Ishikawa (cell line): ENCODE measurements at regions not wholly inside any gene's neighbourhood (a gene's known extent, or its start where the extent isn't known, plus 50 kb on each side); places are given as distances from the start of the nearest gene placed in this dataset.

Experiments used
- TCF12 ChIP-seq: IDR thresholded peaks from 2 replicates; pipeline ENCODE4 v1.6.1; 2012; ENCODE audit warnings: low read depth
- TF ChIP-seq, protein P1 (sequence below): IDR thresholded peaks from 2 replicates; pipeline ENCODE4 v1.6.1; 2012; ENCODE audit warnings: low read depth, mild to moderate bottlenecking

DNA sequence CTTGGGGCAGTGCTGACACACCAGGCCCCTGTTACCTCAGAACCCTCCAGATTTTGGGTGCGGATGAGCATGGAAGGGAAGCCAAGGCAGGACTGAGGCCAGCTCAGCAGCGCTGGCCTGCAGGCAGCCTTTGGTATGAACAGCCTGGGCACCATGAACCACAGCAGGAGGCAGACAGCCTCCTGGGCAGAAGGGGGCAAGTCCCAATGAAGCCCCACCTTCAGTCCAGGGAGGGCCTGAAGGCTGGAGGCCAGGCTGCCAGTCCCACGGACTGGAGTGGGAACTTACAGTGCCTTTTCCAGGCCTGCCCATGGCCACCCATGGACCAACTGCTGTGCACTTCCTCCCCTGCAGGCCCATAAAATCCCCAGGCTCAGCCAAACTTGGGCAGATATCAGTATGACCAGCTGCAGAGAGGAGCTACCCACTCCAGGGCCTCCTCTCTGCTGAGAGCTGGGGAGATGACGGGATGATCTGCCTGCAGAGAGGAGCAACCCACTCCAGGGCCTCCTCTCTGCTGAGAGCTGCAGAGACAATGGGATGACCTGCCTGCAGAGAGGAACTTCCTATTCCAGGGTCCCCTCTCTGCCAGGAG lies 74.7 kb downstream of the NEURL3 start:
- TF ChIP-seq TCF12: no peak
- TF ChIP-seq, protein P1, sequence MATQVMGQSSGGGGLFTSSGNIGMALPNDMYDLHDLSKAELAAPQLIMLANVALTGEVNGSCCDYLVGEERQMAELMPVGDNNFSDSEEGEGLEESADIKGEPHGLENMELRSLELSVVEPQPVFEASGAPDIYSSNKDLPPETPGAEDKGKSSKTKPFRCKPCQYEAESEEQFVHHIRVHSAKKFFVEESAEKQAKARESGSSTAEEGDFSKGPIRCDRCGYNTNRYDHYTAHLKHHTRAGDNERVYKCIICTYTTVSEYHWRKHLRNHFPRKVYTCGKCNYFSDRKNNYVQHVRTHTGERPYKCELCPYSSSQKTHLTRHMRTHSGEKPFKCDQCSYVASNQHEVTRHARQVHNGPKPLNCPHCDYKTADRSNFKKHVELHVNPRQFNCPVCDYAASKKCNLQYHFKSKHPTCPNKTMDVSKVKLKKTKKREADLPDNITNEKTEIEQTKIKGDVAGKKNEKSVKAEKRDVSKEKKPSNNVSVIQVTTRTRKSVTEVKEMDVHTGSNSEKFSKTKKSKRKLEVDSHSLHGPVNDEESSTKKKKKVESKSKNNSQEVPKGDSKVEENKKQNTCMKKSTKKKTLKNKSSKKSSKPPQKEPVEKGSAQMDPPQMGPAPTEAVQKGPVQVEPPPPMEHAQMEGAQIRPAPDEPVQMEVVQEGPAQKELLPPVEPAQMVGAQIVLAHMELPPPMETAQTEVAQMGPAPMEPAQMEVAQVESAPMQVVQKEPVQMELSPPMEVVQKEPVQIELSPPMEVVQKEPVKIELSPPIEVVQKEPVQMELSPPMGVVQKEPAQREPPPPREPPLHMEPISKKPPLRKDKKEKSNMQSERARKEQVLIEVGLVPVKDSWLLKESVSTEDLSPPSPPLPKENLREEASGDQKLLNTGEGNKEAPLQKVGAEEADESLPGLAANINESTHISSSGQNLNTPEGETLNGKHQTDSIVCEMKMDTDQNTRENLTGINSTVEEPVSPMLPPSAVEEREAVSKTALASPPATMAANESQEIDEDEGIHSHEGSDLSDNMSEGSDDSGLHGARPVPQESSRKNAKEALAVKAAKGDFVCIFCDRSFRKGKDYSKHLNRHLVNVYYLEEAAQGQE: no peak
